HEK293T (cell line): ENCODE measurements at regions not wholly inside any gene's neighbourhood (a gene's known extent, or its start where the extent isn't known, plus 50 kb on each side); places are given as distances from the start of the nearest gene placed in this dataset.

Source experiments
- ARNT ChIP-seq: fragments of 450-650 bp; IDR thresholded peaks from 2 replicates; pipeline ENCODE4 v1.6.1; 2017; ENCODE audit warnings: mild to moderate bottlenecking
- BHLHE40 ChIP-seq: fragments of 450-650 bp; IDR thresholded peaks from 2 replicates; pipeline ENCODE4 v1.6.1; 2016; ENCODE audit warnings: mild to moderate bottlenecking, moderate library complexity, borderline replicate concordance
- ELF4 ChIP-seq: fragments of 450-650 bp; IDR thresholded peaks from 2 replicates; pipeline ENCODE4 v1.6.1; 2017; ENCODE audit warnings: antibody characterized with exemption
- FOXK2 ChIP-seq: fragments of 450-650 bp; IDR thresholded peaks from 2 replicates; pipeline ENCODE4 v1.6.1; 2016; ENCODE audit warnings: mild to moderate bottlenecking
- FOXM1 ChIP-seq: fragments of 450-650 bp; IDR thresholded peaks from 2 replicates; pipeline ENCODE4 v1.6.1; 2017; ENCODE audit warnings: mild to moderate bottlenecking, borderline replicate concordance
- SUZ12 ChIP-seq: fragments of 450-650 bp; IDR thresholded peaks from 2 replicates; pipeline ENCODE4 v1.6.1; 2016; ENCODE audit warnings: mild to moderate bottlenecking
- TARDBP ChIP-seq: fragments of 450-650 bp; IDR thresholded peaks from 2 replicates; pipeline ENCODE4 v1.6.1; 2016
- ZNF384 ChIP-seq: fragments of 450-650 bp; IDR thresholded peaks from 2 replicates; pipeline ENCODE4 v1.6.1; 2016
- TF ChIP-seq, protein P1 (sequence below): fragments of 450-650 bp; IDR thresholded peaks from 2 replicates; pipeline ENCODE4 v1.6.1; 2016

DNA sequence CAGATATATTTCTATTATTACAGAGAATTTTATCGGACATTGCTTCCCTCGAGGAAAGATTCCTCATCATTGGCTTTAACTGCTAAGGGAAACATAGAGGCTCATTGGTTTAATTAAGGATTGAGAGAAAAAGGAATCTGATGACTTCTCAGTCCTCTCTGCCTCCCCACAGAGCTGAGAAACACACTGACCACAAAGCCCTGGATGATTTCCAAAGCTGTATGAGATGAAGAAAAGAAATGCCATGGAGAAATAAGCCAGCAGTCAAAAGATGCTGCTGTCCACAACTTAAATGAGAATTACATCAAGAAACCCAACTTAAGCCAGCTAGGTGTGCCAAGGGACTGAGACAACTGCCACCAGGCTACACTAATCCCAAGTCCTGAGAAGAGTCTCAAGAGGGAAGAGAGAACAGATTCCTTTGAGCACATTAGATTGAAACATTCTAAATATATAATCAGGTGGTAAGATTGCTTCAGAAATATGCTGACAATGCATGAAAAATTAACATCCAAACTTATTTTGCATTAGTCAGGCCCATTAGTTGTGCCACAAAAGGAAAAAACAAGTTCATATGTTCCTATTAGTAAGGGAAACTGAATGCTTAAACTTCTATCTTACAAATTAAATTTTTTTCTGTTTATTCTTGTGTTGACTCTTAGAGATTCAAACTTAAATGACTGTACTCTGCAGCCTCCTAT, 308.1 kb upstream of the CYRIA start:
- no peak for TF ChIP-seq ELF4
- TF ChIP-seq FOXM1: no peak
- no peak for TF ChIP-seq TARDBP
- TF ChIP-seq ARNT: no peak
- TF ChIP-seq, protein P1, sequence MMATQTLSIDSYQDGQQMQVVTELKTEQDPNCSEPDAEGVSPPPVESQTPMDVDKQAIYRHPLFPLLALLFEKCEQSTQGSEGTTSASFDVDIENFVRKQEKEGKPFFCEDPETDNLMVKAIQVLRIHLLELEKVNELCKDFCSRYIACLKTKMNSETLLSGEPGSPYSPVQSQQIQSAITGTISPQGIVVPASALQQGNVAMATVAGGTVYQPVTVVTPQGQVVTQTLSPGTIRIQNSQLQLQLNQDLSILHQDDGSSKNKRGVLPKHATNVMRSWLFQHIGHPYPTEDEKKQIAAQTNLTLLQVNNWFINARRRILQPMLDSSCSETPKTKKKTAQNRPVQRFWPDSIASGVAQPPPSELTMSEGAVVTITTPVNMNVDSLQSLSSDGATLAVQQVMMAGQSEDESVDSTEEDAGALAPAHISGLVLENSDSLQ: no peak
- no peak for TF ChIP-seq ZNF384
- TF ChIP-seq BHLHE40: no peak
- TF ChIP-seq SUZ12: no peak
- no peak for TF ChIP-seq FOXK2
